WI38 (cell line): ENCODE measurements at regions not wholly inside any gene's neighbourhood (a gene's known extent, or its start where the extent isn't known, plus 50 kb on each side); places are given as distances from the start of the nearest gene placed in this dataset.

Source experiments
- H3K4me3 ChIP-seq: 2 replicates; pipeline ENCODE4 v1.5.1; 2011; ENCODE audit warnings: low read depth, mild to moderate bottlenecking, control low read depth, low read length
- TF ChIP-seq, protein P1 (sequence below): IDR thresholded peaks from 2 replicates; pipeline ENCODE4 v1.5.1; 2012; ENCODE audit warnings: low read depth, mild to moderate bottlenecking, control low read depth, low read length

DNA sequence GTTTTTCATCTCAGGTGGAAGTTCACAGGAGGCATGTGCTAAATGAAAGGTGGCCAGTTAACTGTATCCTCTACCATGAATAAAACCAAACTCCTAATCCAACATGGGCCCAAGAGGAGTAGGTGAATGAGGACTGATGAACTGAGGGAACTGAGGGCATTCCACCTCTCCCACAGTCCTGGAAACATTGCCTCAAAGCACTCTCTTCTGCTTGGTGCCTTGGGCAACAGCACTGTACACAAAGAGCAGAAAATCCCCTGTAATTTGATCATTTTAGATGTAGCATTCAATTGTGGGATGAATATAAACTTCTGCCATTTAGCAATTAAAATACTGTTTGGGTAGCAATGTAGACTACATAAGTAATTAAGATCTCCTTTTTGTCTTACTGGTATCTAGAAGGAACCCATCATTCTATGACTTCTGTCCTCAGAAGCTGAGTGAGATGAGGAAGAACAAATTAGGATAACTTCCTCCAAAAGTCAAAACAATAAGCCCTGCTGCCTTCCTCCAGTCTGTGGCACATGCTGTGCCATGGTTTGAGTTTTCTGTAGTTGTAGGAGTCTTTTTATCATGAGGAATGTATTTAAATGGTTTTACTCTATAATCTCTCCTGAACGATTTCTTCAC, 86.7 kb upstream of the ZEB2 start:
- H3K4me3 ChIP-seq = no peak overlapping the region
- TF ChIP-seq, protein P1, sequence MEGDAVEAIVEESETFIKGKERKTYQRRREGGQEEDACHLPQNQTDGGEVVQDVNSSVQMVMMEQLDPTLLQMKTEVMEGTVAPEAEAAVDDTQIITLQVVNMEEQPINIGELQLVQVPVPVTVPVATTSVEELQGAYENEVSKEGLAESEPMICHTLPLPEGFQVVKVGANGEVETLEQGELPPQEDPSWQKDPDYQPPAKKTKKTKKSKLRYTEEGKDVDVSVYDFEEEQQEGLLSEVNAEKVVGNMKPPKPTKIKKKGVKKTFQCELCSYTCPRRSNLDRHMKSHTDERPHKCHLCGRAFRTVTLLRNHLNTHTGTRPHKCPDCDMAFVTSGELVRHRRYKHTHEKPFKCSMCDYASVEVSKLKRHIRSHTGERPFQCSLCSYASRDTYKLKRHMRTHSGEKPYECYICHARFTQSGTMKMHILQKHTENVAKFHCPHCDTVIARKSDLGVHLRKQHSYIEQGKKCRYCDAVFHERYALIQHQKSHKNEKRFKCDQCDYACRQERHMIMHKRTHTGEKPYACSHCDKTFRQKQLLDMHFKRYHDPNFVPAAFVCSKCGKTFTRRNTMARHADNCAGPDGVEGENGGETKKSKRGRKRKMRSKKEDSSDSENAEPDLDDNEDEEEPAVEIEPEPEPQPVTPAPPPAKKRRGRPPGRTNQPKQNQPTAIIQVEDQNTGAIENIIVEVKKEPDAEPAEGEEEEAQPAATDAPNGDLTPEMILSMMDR = no peak

DNA sequence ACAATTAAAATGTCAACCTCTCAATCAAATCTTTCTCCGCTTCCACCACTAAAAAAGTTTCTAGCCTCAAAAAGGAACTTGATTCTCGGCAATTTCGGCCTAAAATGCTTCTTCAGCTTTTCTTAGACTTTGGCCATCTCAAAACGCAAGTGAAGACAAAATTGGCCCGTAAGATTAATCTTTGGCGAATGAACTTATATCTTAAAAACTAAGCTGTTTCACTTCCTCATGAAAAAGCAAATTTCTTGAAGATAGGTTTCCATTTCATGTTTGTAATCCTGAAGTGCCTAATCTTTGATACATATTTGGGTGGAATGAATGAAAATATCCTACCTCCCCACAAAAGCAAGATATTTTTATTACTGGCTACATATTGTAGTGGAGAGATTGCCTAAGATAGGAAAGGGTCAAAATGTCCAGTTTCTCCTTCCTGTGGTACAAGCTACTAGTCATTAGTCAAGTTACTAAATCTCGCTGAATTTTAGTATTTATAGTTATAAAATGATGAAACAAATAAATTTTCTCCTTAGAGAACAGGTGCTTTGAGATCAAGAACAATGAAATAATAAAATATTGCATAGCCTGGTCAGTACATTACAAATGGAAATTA, 85.4 kb upstream of the ZEB2 start:
- TF ChIP-seq, protein P1 = no peak
- no peak overlapping the region for H3K4me3 ChIP-seq

DNA sequence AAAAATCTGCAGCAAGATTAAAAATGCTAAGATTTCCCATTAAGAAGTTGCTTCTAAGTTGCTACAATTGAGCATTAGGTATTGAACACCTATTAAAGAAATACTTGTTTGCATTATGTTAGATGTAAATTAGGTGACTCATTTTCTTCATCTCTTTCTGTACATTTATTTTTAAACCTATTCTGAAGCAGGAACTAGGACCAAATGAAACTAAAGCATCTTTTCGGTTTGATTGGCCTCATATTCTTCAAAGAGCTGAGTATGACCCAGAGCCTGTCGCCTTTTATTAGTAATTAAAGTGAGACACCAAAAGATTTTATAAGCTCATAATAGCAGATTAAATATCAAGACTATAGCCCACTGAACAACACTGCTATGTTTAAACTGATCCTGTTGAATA, 83.4 kb upstream of the ZEB2 start:
- no peak overlapping the region for H3K4me3 ChIP-seq
- TF ChIP-seq, protein P1 = no peak

DNA sequence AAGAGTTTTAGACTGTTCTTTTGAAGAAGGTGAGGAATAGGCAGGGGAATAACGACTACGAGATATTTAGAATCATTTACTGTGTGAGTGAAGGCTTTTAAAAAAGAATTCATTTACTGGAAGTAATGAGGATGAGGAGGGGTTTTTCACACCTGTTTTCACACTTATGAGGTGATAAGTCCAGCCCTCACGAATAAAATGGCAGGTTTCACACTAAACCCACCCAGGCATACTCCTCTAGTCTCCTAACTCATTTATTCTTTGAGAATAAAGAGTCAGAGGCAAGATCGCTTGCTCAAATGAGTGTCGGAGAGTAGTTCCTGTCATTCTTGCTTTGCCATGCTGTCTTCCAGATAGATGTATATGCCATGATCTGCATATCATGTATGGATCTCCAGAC, 79.0 kb upstream of the ZEB2 start:
- TF ChIP-seq, protein P1 = no peak
- no peak overlapping the region for H3K4me3 ChIP-seq

DNA sequence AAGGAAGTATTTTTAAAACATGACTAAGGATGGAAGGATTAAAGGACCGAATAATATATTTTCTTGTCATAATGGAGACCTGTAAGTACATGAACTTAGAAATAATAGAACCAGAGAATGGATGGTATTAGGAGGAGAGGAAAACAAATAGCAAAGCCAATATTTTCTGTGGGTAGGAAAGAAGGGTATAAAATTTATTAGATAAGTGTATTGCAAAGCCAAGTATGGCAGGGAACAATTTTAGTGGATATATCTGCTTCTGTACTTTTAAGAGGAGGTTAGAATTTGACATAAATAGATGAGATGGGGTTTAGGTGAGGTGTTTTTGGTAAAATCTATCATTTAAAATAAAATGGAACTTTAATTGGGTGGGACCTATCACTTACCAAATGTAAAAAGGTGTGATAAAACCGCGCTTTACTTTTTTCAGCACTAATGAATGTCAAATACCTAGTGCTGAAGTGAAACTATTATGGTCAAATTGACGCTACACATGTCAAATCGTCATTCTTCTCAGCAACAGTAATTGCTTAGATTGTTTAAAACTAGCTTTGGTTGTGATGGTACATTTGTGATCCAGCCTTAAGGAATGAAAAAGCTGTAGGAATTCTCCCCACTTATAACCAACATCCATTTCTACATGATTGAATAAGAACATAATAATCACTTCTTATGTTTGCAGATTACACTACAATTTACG, 78.1 kb upstream of the ZEB2 start:
- H3K4me3 ChIP-seq = no peak overlapping the region
- TF ChIP-seq, protein P1 = no peak

- TF ChIP-seq, protein P1 = no peak
- H3K4me3 ChIP-seq = no peak overlapping the region
Measured at GRCh38 chr2:144597388-144597787, 77.5 kb upstream of the ZEB2 start.
